OCI-LY3 (cell line): ENCODE measurements at regions not wholly inside any gene's neighbourhood (a gene's known extent, or its start where the extent isn't known, plus 50 kb on each side); places are given as distances from the start of the nearest gene placed in this dataset.

Experiments
- H2AFZ ChIP-seq: fragments of 200-600, 300-600 bp; shearing (Covaris generic); 2 replicates; pipeline ENCODE4 v1.6.0; 2014; ENCODE audit warnings: antibody characterized with exemption, low read depth, low read length
- H3K27ac ChIP-seq: fragments of 200-600, 300-600 bp; sonication (generic); 2 replicates; pipeline ENCODE4 v1.5.1; 2014; ENCODE audit warnings: mild to moderate bottlenecking, low read length, moderate library complexity, mixed read lengths
- H3K27me3 ChIP-seq: fragments of 200-600, 300-600 bp; sonication (generic); 2 replicates; pipeline ENCODE4 v1.6.1; 2014; ENCODE audit warnings: low read depth, low read length, mixed read lengths
- H3K36me3 ChIP-seq: fragments of 200-600, 300-600 bp; sonication (generic); replicated peaks from 2 replicates; pipeline ENCODE3; 2014; ENCODE audit warnings: low read depth, low read length, mixed read lengths
- H3K4me1 ChIP-seq: fragments of 300-600, 200-600 bp; sonication (generic); 2 replicates; pipeline ENCODE4 v1.6.1; 2014; ENCODE audit warnings: low read length, mixed read lengths
- H3K4me2 ChIP-seq: fragments of 200-600, 300-600 bp; sonication (generic); 2 replicates; pipeline ENCODE4 v1.6.1; 2014; ENCODE audit warnings: low read length, mixed read lengths
- H3K4me3 ChIP-seq: fragments of 300-600, 200-600 bp; sonication (generic); 2 replicates; pipeline ENCODE4 v1.5.1; 2014; ENCODE audit warnings: antibody characterized with exemption, mild to moderate bottlenecking, low read length, moderate library complexity
- H3K79me2 ChIP-seq: fragments of 300-600, 200-600 bp; shearing (Covaris generic); 2 replicates; pipeline ENCODE4 v1.6.1; 2014; ENCODE audit warnings: mild to moderate bottlenecking, low read length, mixed read lengths
- H3K9ac ChIP-seq: fragments of 300-600, 200-600 bp; shearing (Covaris generic); 2 replicates; pipeline ENCODE4 v1.6.0; 2014; ENCODE audit warnings: mild to moderate bottlenecking, low read length, moderate library complexity
- H3K9me3 ChIP-seq: fragments of 200-600, 300-600 bp; shearing (Covaris generic); 2 replicates; pipeline ENCODE4 v1.6.1; 2014; ENCODE audit warnings: low read length, mixed read lengths; ENCODE audit not compliant: insufficient read depth
- H4K20me1 ChIP-seq: fragments of 200-600, 300-600 bp; sonication (generic); 2 replicates; pipeline ENCODE4 v1.6.1; 2016; ENCODE audit warnings: low read length, mixed read lengths; ENCODE audit not compliant: insufficient read depth
- CTCF ChIP-seq: fragments of 200-600, 300-600 bp; sonication (generic); IDR thresholded peaks from 2 replicates; pipeline ENCODE4 v1.5.1; 2014; ENCODE audit warnings: antibody characterized with exemption, low read length, low read depth
- EZH2phosphoT487 ChIP-seq: fragments of 200-600 bp; shearing (Covaris generic); IDR thresholded peaks from 2 replicates; pipeline ENCODE4 v1.6.1; 2018; ENCODE audit warnings: antibody characterized with exemption, mixed run types, low read depth

GRCh38 chr2:120908314-120908975 is 172.8 kb downstream of the GLI2 start:
- H3K4me2 ChIP-seq: no peak overlapping the region
- no peak overlapping the region for H3K27ac ChIP-seq
- no peak overlapping the region for H2AFZ ChIP-seq
- H3K27me3 ChIP-seq: 0 out of 2 replicates have a peak, but pooled peaks cover 3% of the 10 kb centered on the region
- H3K36me3 ChIP-seq: no peaks in the 10 kb centered on the region
- peaks cover 22% of the 10 kb centered on the region for H3K4me1 ChIP-seq
- TF ChIP-seq EZH2phosphoT487 (no peak), CTCF (no peak)
- no peaks in the 10 kb centered on the region for H4K20me1 ChIP-seq
- no peak overlapping the region for H3K9ac ChIP-seq
- H3K79me2 ChIP-seq: no peaks in the 10 kb centered on the region
- H3K4me3 ChIP-seq: no peak overlapping the region
- no peaks in the 10 kb centered on the region for H3K9me3 ChIP-seq

- H3K9ac ChIP-seq: no peak overlapping the region
- TF ChIP-seq EZH2phosphoT487 (no peak), CTCF (no peak)
- no peaks in the 10 kb centered on the region for H3K27me3 ChIP-seq
- H3K4me3 ChIP-seq: no peak overlapping the region
- H3K4me2 ChIP-seq: no peak overlapping the region
- no peak overlapping the region for H3K27ac ChIP-seq
- no peaks in the 10 kb centered on the region for H4K20me1 ChIP-seq
- H3K79me2 ChIP-seq: no peaks in the 10 kb centered on the region
- no peaks in the 10 kb centered on the region for H3K9me3 ChIP-seq
- no peaks in the 10 kb centered on the region for H3K36me3 ChIP-seq
- H3K4me1 ChIP-seq: peaks cover 15% of the 10 kb centered on the region
- no peak overlapping the region for H2AFZ ChIP-seq
Measured at GRCh38 chr2:120909102-120909501, 173.4 kb downstream of the GLI2 start.

GRCh38 chr2:120910164-120910563 is 174.5 kb downstream of the GLI2 start:
- no peak overlapping the region for H3K4me2 ChIP-seq
- TF ChIP-seq EZH2phosphoT487: no peak
- no peak for TF ChIP-seq CTCF
- H4K20me1 ChIP-seq: no peaks in the 10 kb centered on the region
- no peak overlapping the region for H3K4me3 ChIP-seq
- H3K79me2 ChIP-seq: no peaks in the 10 kb centered on the region
- no peaks in the 10 kb centered on the region for H3K27me3 ChIP-seq
- H3K4me1 ChIP-seq: peaks cover 5% of the 10 kb centered on the region
- no peak overlapping the region for H3K9ac ChIP-seq
- no peaks in the 10 kb centered on the region for H3K36me3 ChIP-seq
- no peak overlapping the region for H2AFZ ChIP-seq
- H3K9me3 ChIP-seq: no peaks in the 10 kb centered on the region
- no peak overlapping the region for H3K27ac ChIP-seq

- no peak for TF ChIP-seq EZH2phosphoT487
- TF ChIP-seq CTCF: no peak
- Histone ChIP-seq H3K79me2 (no peaks in the 10 kb centered on the region), H3K9ac (no peak overlapping the region), H3K27ac (no peak overlapping the region), H3K4me2 (no peak overlapping the region), H3K36me3 (no peaks in the 10 kb centered on the region), H3K4me1 (no peaks in the 10 kb centered on the region), H3K9me3 (no peaks in the 10 kb centered on the region), H3K27me3 (no peaks in the 10 kb centered on the region), H4K20me1 (no peaks in the 10 kb centered on the region), H2AFZ (no peak overlapping the region), H3K4me3 (no peak overlapping the region)
Measured at GRCh38 chr2:120910956-120911951, 175.6 kb downstream of the GLI2 start.
